Neural cell (in vitro differentiated cells): ENCODE measurements at regions not wholly inside any gene's neighbourhood (a gene's known extent, or its start where the extent isn't known, plus 50 kb on each side); places are given as distances from the start of the nearest gene placed in this dataset.

Experiments used
- H2AFZ ChIP-seq: fragments of 200-600, 300-800 bp; sonication (generic), shearing (Covaris generic); 2 replicates; pipeline ENCODE4 v1.6.0; 2014; ENCODE audit warnings: low read depth, mild to moderate bottlenecking, antibody characterized with exemption, low read length, moderate library complexity
- H3F3A ChIP-seq: fragments of 200-600 bp; shearing (Covaris generic); 2 replicates; pipeline ENCODE4 v1.6.1; 2016; ENCODE audit warnings: mild to moderate bottlenecking, moderate library complexity, mixed read lengths, antibody characterized with exemption, low read length; ENCODE audit not compliant: insufficient read depth, poor library complexity, severe bottlenecking
- H3K27ac ChIP-seq: fragments of 200-600, 300-800 bp; sonication (generic), shearing (Covaris generic); 2 replicates; pipeline ENCODE4 v1.5.1; 2014; ENCODE audit warnings: mild to moderate bottlenecking, low read length, moderate library complexity
- H3K27me3 ChIP-seq: fragments of 300-800, 200-600 bp; sonication (generic), shearing (Covaris generic); 2 replicates; pipeline ENCODE4 v1.6.0; 2014; ENCODE audit warnings: mild to moderate bottlenecking, low read depth, low read length, moderate library complexity; ENCODE audit not compliant: insufficient read depth
- H3K36me3 ChIP-seq: fragments of 300-800, 200-600 bp; sonication (generic), shearing (Covaris generic); 2 replicates; pipeline ENCODE4 v1.5.1; 2014; ENCODE audit warnings: mild to moderate bottlenecking, antibody characterized with exemption, low read length, moderate library complexity; ENCODE audit not compliant: insufficient read depth
- H3K4me2 ChIP-seq: fragments of 300-800, 200-600 bp; sonication (generic), shearing (Covaris generic); 2 replicates; pipeline ENCODE4 v1.6.0; 2014; ENCODE audit warnings: mild to moderate bottlenecking, low read length
- H3K4me3 ChIP-seq: fragments of 300-800, 200-600 bp; sonication (generic), shearing (Covaris generic); 2 replicates; pipeline ENCODE4 v1.5.1; 2014; ENCODE audit warnings: mild to moderate bottlenecking, low read length, moderate library complexity
- H3K79me2 ChIP-seq: fragments of 200-600 bp; shearing (Covaris generic); replicated peaks from 2 replicates; pipeline ENCODE4 v1.6.0; 2014; ENCODE audit warnings: mild to moderate bottlenecking, low read length, moderate library complexity; ENCODE audit not compliant: insufficient read depth
- H3K9ac ChIP-seq: fragments of 300-800, 200-600 bp; sonication (generic), shearing (Covaris generic); 2 replicates; pipeline ENCODE4 v1.6.1; 2016; ENCODE audit warnings: mild to moderate bottlenecking, low read length, mixed read lengths
- H3K9me2 ChIP-seq: fragments of 200-600 bp; shearing (Covaris generic); 2 replicates; pipeline ENCODE4 v1.6.1; 2016; ENCODE audit warnings: mild to moderate bottlenecking, low read length, mixed read lengths; ENCODE audit not compliant: insufficient read depth
- H3K9me3 ChIP-seq: fragments of 200-600, 300-800 bp; sonication (generic), shearing (Covaris generic); 2 replicates; pipeline ENCODE4 v1.6.1; 2016; ENCODE audit warnings: mild to moderate bottlenecking, mixed run types, low read length, moderate library complexity, mixed read lengths
- H4K20me1 ChIP-seq: fragments of 200-600 bp; shearing (Covaris generic); 2 replicates; pipeline ENCODE4 v1.6.1; 2016; ENCODE audit warnings: mild to moderate bottlenecking, mixed run types; ENCODE audit not compliant: insufficient read depth
- CTCF ChIP-seq: fragments of 450-650 bp; IDR thresholded peaks from 2 replicates; pipeline ENCODE4 v1.5.1; 2014; ENCODE audit warnings: antibody characterized with exemption, mild to moderate bottlenecking, moderate library complexity; ENCODE audit not compliant: poor library complexity, severe bottlenecking
- EP300 ChIP-seq: fragments of 450-650 bp; conservative IDR thresholded peaks from 2 replicates; pipeline ENCODE4 v1.6.1; 2014; ENCODE audit warnings: antibody characterized with exemption, mild to moderate bottlenecking, moderate library complexity; ENCODE audit not compliant: poor library complexity, severe bottlenecking
- EZH2 ChIP-seq: fragments of 200-600, 300-800 bp; shearing (Covaris generic), sonication (generic); IDR thresholded peaks from 2 replicates; pipeline ENCODE4 v1.6.1; 2014; ENCODE audit warnings: antibody characterized with exemption, low read length, borderline replicate concordance, mild to moderate bottlenecking; ENCODE audit not compliant: insufficient read depth, poor library complexity, severe bottlenecking
- MXI1 ChIP-seq: fragments of 450-650 bp; conservative IDR thresholded peaks from 2 replicates; pipeline ENCODE4 v1.6.1; 2014; ENCODE audit warnings: antibody characterized with exemption, mild to moderate bottlenecking; ENCODE audit not compliant: poor library complexity, severe bottlenecking
- POLR2AphosphoS5 ChIP-seq: IDR thresholded peaks from 2 replicates; pipeline ENCODE4 v1.6.1; 2012
- RAD21 ChIP-seq: fragments of 450-650 bp; conservative IDR thresholded peaks from 2 replicates; pipeline ENCODE4 v1.6.1; 2014; ENCODE audit warnings: antibody characterized with exemption, mild to moderate bottlenecking, moderate library complexity
- REST ChIP-seq: IDR thresholded peaks from 2 replicates; pipeline ENCODE4 v1.6.1; 2012; ENCODE audit warnings: borderline replicate concordance
- SMC3 ChIP-seq: fragments of 450-650 bp; conservative IDR thresholded peaks from 2 replicates; pipeline ENCODE4 v1.6.1; 2014; ENCODE audit warnings: antibody characterized with exemption, mild to moderate bottlenecking, moderate library complexity; ENCODE audit not compliant: poor library complexity
- TAF1 ChIP-seq: IDR thresholded peaks from 2 replicates; pipeline ENCODE4 v1.6.1; 2012; ENCODE audit warnings: low read depth

- no peaks in the 10 kb centered on the region for H3F3A ChIP-seq
- H3K79me2 ChIP-seq: no peaks in the 10 kb centered on the region
- H3K4me2 ChIP-seq: no peak overlapping the region
- no peaks in the 10 kb centered on the region for H4K20me1 ChIP-seq
- no peaks in the 10 kb centered on the region for H3K9me2 ChIP-seq
- H3K9me3 ChIP-seq: no peaks in the 10 kb centered on the region
- H3K9ac ChIP-seq: no peak overlapping the region
- no peak for TF ChIP-seq SMC3
- TF ChIP-seq EZH2: no peak
- TF ChIP-seq RAD21: no peak
- TF ChIP-seq REST: no peak
- TF ChIP-seq EP300: no peak
- TF ChIP-seq CTCF: no peak
- TF ChIP-seq TAF1: no peak
- TF ChIP-seq POLR2AphosphoS5: no peak
- no peak for TF ChIP-seq MXI1
- no peaks in the 10 kb centered on the region for H3K36me3 ChIP-seq
- no peak overlapping the region for H3K4me3 ChIP-seq
- no peaks in the 10 kb centered on the region for H3K27me3 ChIP-seq
- no peak overlapping the region for H3K27ac ChIP-seq
- no peak overlapping the region for H2AFZ ChIP-seq
These were observed 319.5 kb upstream of the MSX2 start for GRCh38 chr5:174404848-174405247.

- no peak overlapping the region for H2AFZ ChIP-seq
- H3K4me2 ChIP-seq: no peak overlapping the region
- no peak overlapping the region for H3K4me3 ChIP-seq
- no peaks in the 10 kb centered on the region for H3K79me2 ChIP-seq
- no peaks in the 10 kb centered on the region for H3K36me3 ChIP-seq
- H3K27me3 ChIP-seq: no peaks in the 10 kb centered on the region
- H3K9ac ChIP-seq: no peak overlapping the region
- no peak for TF ChIP-seq POLR2AphosphoS5
- TF ChIP-seq EP300: no peak
- no peak for TF ChIP-seq CTCF
- TF ChIP-seq TAF1: no peak
- no peak for TF ChIP-seq EZH2
- TF ChIP-seq SMC3: no peak
- TF ChIP-seq MXI1: no peak
- TF ChIP-seq REST: no peak
- no peak for TF ChIP-seq RAD21
- H3K27ac ChIP-seq: no peak overlapping the region
- H3F3A ChIP-seq: no peaks in the 10 kb centered on the region
- H4K20me1 ChIP-seq: no peaks in the 10 kb centered on the region
- no peaks in the 10 kb centered on the region for H3K9me3 ChIP-seq
- no peaks in the 10 kb centered on the region for H3K9me2 ChIP-seq
These were observed 315.3 kb upstream of the MSX2 start for GRCh38 chr5:174409070-174409469.
